AG09319 (cell line): ENCODE measurements at regions not wholly inside any gene's neighbourhood (a gene's known extent, or its start where the extent isn't known, plus 50 kb on each side); places are given as distances from the start of the nearest gene placed in this dataset.
A peak's percentile ranks its signal among the peaks of the same experiment; 100 is the strongest.

ENCODE experiments used
- DNase-seq: peaks from one replicate; pipeline ENCODE4 v3.0.0-alpha.2; 2010; ENCODE audit warnings: low read depth; ENCODE audit errors: extremely low read depth
- CTCF ChIP-seq: IDR thresholded peaks from 2 replicates; pipeline ENCODE4 v1.5.1; 2011; ENCODE audit warnings: low read depth, mild to moderate bottlenecking, inconsistent platforms, low read length, moderate library complexity

DNA sequence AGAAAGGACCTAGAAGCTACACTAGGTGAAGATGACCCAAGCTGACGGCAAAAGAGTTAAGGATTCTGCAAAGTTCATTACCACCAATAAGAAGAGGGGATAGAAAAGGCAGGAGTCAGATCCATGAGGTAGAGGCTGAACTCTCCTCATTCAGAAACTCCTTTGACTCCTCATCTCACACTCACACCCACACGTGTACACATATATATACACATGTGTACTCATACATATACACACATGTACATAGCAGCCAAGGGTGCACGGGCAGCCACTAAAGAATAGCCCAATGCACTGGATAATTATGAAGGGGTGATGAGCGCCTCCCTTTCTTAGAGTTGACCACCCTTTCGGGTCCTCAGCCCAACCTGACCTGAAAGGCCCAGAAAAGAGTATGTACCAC is 476.8 kb downstream of the NTRK3 start:
- no peak for DNase-seq

GRCh38 chr15:87778358-87778757 is 478.2 kb downstream of the NTRK3 start:
- TF ChIP-seq CTCF, result no peak

More for the DNA sequence above, 476.8 kb downstream of the NTRK3 start:
- no peak for TF ChIP-seq CTCF

GRCh38 chr15:87777054-87777561 is 479.4 kb downstream of the NTRK3 start:
- no peak for TF ChIP-seq CTCF
- peak; percentile 61 for DNase-seq

More at GRCh38 chr15:87778358-87778757, 478.2 kb downstream of the NTRK3 start:
- DNase-seq, result no peak

DNA sequence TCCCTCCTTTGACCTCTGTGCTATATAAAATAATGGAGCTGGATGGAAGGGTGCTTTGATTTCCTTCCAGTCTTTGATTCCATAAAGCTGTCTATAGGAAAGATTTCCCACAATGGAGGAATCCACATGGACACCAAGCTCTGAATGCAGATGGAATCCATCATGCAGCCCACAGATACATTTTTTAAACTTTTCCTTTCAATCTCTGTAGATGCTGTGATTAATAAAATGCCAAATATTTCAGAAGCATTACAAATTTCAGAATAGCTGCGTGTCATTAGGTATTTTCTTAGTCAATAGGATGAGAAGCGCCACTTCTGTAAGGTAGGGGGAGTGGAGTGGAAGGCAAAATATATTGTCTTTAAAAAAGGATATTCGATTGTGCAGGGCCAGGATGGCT is 489.0 kb downstream of the NTRK3 start:
- DNase-seq, result no peak

DNA sequence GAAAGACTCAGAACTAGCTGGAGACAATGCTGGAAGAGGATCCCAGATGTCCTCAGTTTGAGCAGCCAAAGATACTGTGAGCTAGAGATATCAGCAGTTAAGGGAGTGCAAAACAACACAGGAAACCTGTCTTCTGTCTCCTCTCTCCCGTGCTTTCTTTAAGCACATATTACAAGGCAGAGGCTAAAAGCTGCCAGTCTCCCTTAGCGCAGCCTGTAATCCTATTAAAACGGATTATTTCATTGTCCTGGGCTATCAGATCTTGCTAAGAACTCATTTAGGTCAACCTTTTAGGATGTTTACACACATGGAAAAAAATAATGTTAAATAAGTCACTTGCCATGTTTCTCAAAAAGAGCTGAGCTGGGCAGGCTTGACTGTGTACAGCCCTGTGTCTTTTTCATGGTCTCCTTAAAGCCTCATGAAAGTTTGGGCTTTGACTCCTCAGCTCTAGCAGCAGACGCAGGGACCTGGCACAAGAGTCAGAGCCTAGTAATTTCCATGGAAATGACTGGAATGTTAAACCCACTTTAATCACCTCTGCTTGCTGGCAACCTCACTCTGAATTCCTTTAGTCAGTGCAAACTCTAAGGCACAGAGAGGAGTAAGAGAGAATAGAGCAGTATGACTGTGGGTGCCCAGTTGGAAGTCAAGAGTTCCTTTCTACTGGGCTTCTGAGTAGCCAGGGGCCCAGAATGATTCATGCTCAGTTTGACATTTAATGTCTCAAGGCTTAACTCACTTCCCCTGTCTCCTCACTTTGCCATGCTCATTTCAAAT is 491.9 kb downstream of the NTRK3 start:
- DNase-seq, result peak; percentile 43
- no peak for TF ChIP-seq CTCF

More for the DNA sequence above, 489.0 kb downstream of the NTRK3 start:
- no peak for TF ChIP-seq CTCF

DNA sequence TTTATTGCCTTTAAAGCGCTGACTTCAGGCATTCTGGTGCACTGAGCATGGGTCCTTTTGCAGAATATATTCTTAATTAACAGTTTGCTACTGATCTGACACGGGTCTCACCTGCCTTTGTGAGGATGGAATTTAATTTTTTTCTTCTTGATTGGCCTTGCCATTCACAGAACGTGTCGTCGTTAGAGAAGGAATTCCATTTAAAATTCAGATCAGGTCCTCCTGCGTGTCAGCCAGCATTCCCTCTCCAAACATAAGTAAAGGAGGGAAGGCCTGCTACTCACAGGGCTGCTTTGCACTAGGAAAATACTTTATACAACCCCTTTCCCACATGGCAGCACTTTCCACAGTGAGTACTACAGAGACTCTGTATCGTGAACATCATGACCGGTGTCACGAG is 492.7 kb downstream of the NTRK3 start:
- no peak for DNase-seq
- no peak for TF ChIP-seq CTCF

- no peak for DNase-seq
- TF ChIP-seq CTCF, result no peak
These were observed 494.6 kb downstream of the NTRK3 start for GRCh38 chr15:87761736-87762509.
